H1 (cell line): ENCODE measurements at regions not wholly inside any gene's neighbourhood (a gene's known extent, or its start where the extent isn't known, plus 50 kb on each side); places are given as distances from the start of the nearest gene placed in this dataset.
A peak's percentile ranks its signal among the peaks of the same experiment; 100 is the strongest.

Experiments used
- CTCF ChIA-PET: fragments of 300-600 bp; sonication (Branson Sonifier 250); formaldehyde crosslinking; loops from one replicate; lab custom pipeline; 2021; ENCODE audit not compliant: partially characterized antibody; lab: Charles Lee
- POLR2A ChIA-PET: fragments of 300-600 bp; sonication (Branson Sonifier 250); formaldehyde crosslinking; loops from one replicate; lab custom pipeline; 2021; ENCODE audit warnings: inconsistent platforms; ENCODE audit not compliant: partially characterized antibody; lab: Charles Lee
- DNase-seq, 2 experiments: peaks; one replicate each; pipeline versions ENCODE4 v3.0.0 to v3.0.0-alpha.2; 2010 to 2022; ENCODE audit warnings: low spot score in 2 of 2, low read depth in 1 of 2, mixed read lengths in 1 of 2
- FAIRE-seq: peaks from 2 replicates; lab custom pipeline; 2011; peaks lifted over from hg19 to GRCh38; lab: Jason Lieb, UNC
- H2AFZ ChIP-seq: 2 replicates; pipeline ENCODE4 v1.8.1; 2012; ENCODE audit warnings: low read length, inconsistent platforms
- H2AK5ac ChIP-seq: 2 replicates; pipeline ENCODE4 v1.6.1; 2013; ENCODE audit warnings: low read depth, low read length
- H2BK120ac ChIP-seq: replicated peaks from 2 replicates; pipeline ENCODE3; 2013; ENCODE audit warnings: low read depth, low read length, inconsistent platforms
- H2BK12ac ChIP-seq: 2 replicates; pipeline ENCODE4 v1.6.1; 2013; ENCODE audit warnings: low read depth, low read length
- H2BK15ac ChIP-seq: 2 replicates; pipeline ENCODE4 v1.6.1; 2013; ENCODE audit warnings: low read length
- H2BK20ac ChIP-seq: 2 replicates; pipeline ENCODE4 v1.6.1; 2013; ENCODE audit warnings: low read length
- H2BK5ac ChIP-seq: 2 replicates; pipeline ENCODE4 v1.6.1; 2013; ENCODE audit warnings: low read depth, low read length
- H3K14ac ChIP-seq: 2 replicates; pipeline ENCODE4 v1.6.1; 2013; ENCODE audit warnings: inconsistent platforms; ENCODE audit not compliant: insufficient read length
- H3K18ac ChIP-seq: 2 replicates; pipeline ENCODE4 v1.6.1; 2013; ENCODE audit warnings: low read length; ENCODE audit errors: extremely low read depth
- H3K23ac ChIP-seq: 2 replicates; pipeline ENCODE4 v1.6.1; 2013; ENCODE audit warnings: inconsistent platforms; ENCODE audit not compliant: insufficient read length
- H3K23me2 ChIP-seq: 2 replicates; pipeline ENCODE4 v1.6.1; 2013; ENCODE audit warnings: low read depth, low read length
- H3K27ac ChIP-seq: 2 replicates; pipeline ENCODE4 v1.6.1; 2011; ENCODE audit warnings: low read depth, low read length, inconsistent platforms
- H3K27me3 ChIP-seq, 4 experiments: replicated peaks in 1 of 4; 1 replicate in 1 of 4; 2 replicates in 3 of 4; pipeline versions ENCODE4 v1.6.1 to v1.8.1; 2011 to 2013; ENCODE audit warnings: low read length in 3 of 4, mild to moderate bottlenecking in 3 of 4, inconsistent platforms in 2 of 4, mixed read lengths in 2 of 4, moderate library complexity in 1 of 4; ENCODE audit not compliant: control insufficient read depth in 3 of 4, insufficient read depth in 3 of 4; ENCODE audit errors: extremely low read depth in 1 of 4
- H3K36me3 ChIP-seq, 4 experiments: 2 replicates each; pipeline versions ENCODE4 v1.6.1 to v1.8.1; 2011 to 2013; ENCODE audit warnings: mild to moderate bottlenecking in 4 of 4, low read length in 3 of 4, moderate library complexity in 2 of 4, control low read depth in 1 of 4, inconsistent platforms in 1 of 4; ENCODE audit not compliant: insufficient read depth in 4 of 4, control insufficient read depth in 2 of 4
- H3K4ac ChIP-seq: replicated peaks from 2 replicates; pipeline ENCODE3; 2013; ENCODE audit warnings: low read length, low read depth, mixed read lengths, inconsistent platforms; ENCODE audit not compliant: insufficient read length
- H3K4me1 ChIP-seq, 4 experiments: replicated peaks in 1 of 4; 1 replicate in 1 of 4; 2 replicates in 3 of 4; pipeline versions ENCODE4 v1.6.1 to v1.8.1; 2011 to 2013; ENCODE audit warnings: low read length in 3 of 4, inconsistent platforms in 2 of 4, mixed read lengths in 1 of 4; ENCODE audit not compliant: insufficient read depth in 4 of 4, control insufficient read depth in 3 of 4
- H3K4me2 ChIP-seq, 2 experiments: 2 replicates each; pipeline versions ENCODE4 v1.6.1 to v1.8.1; 2011 to 2013; ENCODE audit warnings: low read depth in 2 of 2, low read length in 2 of 2, control low read depth in 1 of 2, inconsistent platforms in 1 of 2, mild to moderate bottlenecking in 1 of 2; ENCODE audit not compliant: insufficient read depth in 1 of 2
- H3K4me3 ChIP-seq, 4 experiments: fragments of 200-600, 300-600 bp in 1 of 4; sonication (generic), shearing (Covaris generic), sonication (Bioruptor Twin) in 1 of 4; 2 replicates each; pipeline versions ENCODE4 v1.5.1 to v1.8.1; 2011 to 2016; ENCODE audit warnings: low read length in 4 of 4, low read depth in 3 of 4, control low read depth in 2 of 4, inconsistent platforms in 2 of 4, mild to moderate bottlenecking in 2 of 4, mixed read lengths in 1 of 4, moderate library complexity in 1 of 4; ENCODE audit not compliant: insufficient read depth in 2 of 4; ENCODE audit errors: extremely low read depth in 1 of 4
- H3K56ac ChIP-seq: replicated peaks from 2 replicates; pipeline ENCODE3; 2013; ENCODE audit warnings: low read depth, mild to moderate bottlenecking, mixed read lengths, low read length, inconsistent platforms; ENCODE audit not compliant: insufficient read length
- H3K79me1 ChIP-seq: 2 replicates; pipeline ENCODE4 v1.6.1; 2013; ENCODE audit warnings: low read depth, low read length, control low read depth
- H3K79me2 ChIP-seq, 2 experiments: 2 replicates each; pipeline versions ENCODE4 v1.6.1 to v1.8.1; 2012 to 2013; ENCODE audit warnings: low read length in 2 of 2, mild to moderate bottlenecking in 2 of 2, inconsistent platforms in 1 of 2; ENCODE audit not compliant: insufficient read depth in 2 of 2, control insufficient read depth in 1 of 2
- H3K9ac ChIP-seq, 4 experiments: replicated peaks in 1 of 4; 1 replicate in 1 of 4; 2 replicates in 3 of 4; pipeline versions ENCODE4 v1.6.1 to v1.8.1; 2011 to 2013; ENCODE audit warnings: low read depth in 3 of 4, low read length in 3 of 4, control low read depth in 2 of 4, mild to moderate bottlenecking in 2 of 4, moderate library complexity in 2 of 4, inconsistent platforms in 1 of 4; ENCODE audit errors: extremely low read depth in 1 of 4
- H3K9me3 ChIP-seq, 2 experiments: 2 replicates each; pipeline versions ENCODE4 v1.6.1 to v1.8.1; 2012 to 2013; ENCODE audit warnings: mild to moderate bottlenecking in 2 of 2, moderate library complexity in 2 of 2, control low read depth in 1 of 2, inconsistent platforms in 1 of 2, low read depth in 1 of 2, low read length in 1 of 2, mixed read lengths in 1 of 2; ENCODE audit not compliant: insufficient read depth in 2 of 2
- H4K20me1 ChIP-seq, 2 experiments: replicated peaks in 1 of 2; 2 replicates each; pipeline versions ENCODE3 to v1.8.1; 2011 to 2013; ENCODE audit warnings: inconsistent platforms in 2 of 2, low read length in 2 of 2, mild to moderate bottlenecking in 1 of 2; ENCODE audit not compliant: insufficient read depth in 2 of 2, control insufficient read depth in 1 of 2
- H4K5ac ChIP-seq: 2 replicates; pipeline ENCODE4 v1.6.1; 2013; ENCODE audit warnings: low read length, low read depth, mixed read lengths, inconsistent platforms; ENCODE audit not compliant: insufficient read length
- H4K8ac ChIP-seq: 2 replicates; pipeline ENCODE4 v1.8.0; 2013; ENCODE audit warnings: mild to moderate bottlenecking, moderate library complexity, low read length, inconsistent platforms; ENCODE audit not compliant: insufficient read depth; ENCODE audit errors: extremely low read depth
- H4K91ac ChIP-seq: replicated peaks from 2 replicates; pipeline ENCODE3; 2013; ENCODE audit warnings: low read length, mixed read lengths, inconsistent platforms; ENCODE audit not compliant: insufficient read length
- CTCF ChIP-seq, 3 experiments: IDR thresholded peaks; 1 replicate in 2 of 3; 2 replicates in 1 of 3; pipeline versions ENCODE4 v1.5.1 to v1.6.1; 2011; ENCODE audit warnings: low read length in 3 of 3, mild to moderate bottlenecking in 3 of 3, inconsistent platforms in 2 of 3, low read depth in 1 of 3, moderate library complexity in 1 of 3; ENCODE audit not compliant: insufficient read depth in 1 of 3; ENCODE audit errors: control extremely low read depth in 1 of 3
- KDM1A ChIP-seq: fragments of 200-600, 300-600 bp; sonication (generic); IDR thresholded peaks from 2 replicates; pipeline ENCODE4 v1.7.1; 2016; ENCODE audit warnings: mild to moderate bottlenecking, low read length, borderline replicate concordance
- KDM4A ChIP-seq: IDR thresholded peaks from one replicate; pipeline ENCODE4 v1.7.1; 2012; ENCODE audit warnings: low read depth, mild to moderate bottlenecking, moderate library complexity, low read length, inconsistent platforms; ENCODE audit not compliant: severe bottlenecking
- SP4 ChIP-seq: IDR thresholded peaks from 2 replicates; pipeline ENCODE4 v1.6.1; 2012; ENCODE audit warnings: low read length, inconsistent platforms
- TEAD4 ChIP-seq: IDR thresholded peaks from 2 replicates; pipeline ENCODE4 v1.6.1; 2012; ENCODE audit warnings: low read depth, low read length, inconsistent platforms, mixed read lengths
- YY1 ChIP-seq: IDR thresholded peaks from 2 replicates; pipeline ENCODE4 v1.6.1; 2011; ENCODE audit warnings: low read depth, mild to moderate bottlenecking, low read length
- WGBS, 2 experiments: shearing (Covaris generic) in 1 of 2; methylation state at CpG; one replicate each; pipeline versions ENCODE4 v1.1.6 to v1.1.7; 2013 to 2015; ENCODE audit warnings: low lambda C conversion rate in 2 of 2, mixed read lengths in 2 of 2, inconsistent platforms in 1 of 2, low coverage in 1 of 2, missing lambda C conversion rate in 1 of 2; ENCODE audit not compliant: insufficient replicate concordance in 2 of 2, insufficient coverage in 1 of 2, insufficient read length in 1 of 2; ENCODE audit errors: extremely low coverage in 1 of 2, missing lambda C conversion rate in 1 of 2; 5-methylcytosine and 5-hydroxymethylcytosine counted together

GRCh38 chr16:87223656-87224248 lies 93.4 kb downstream of the C16orf95 start:
- Histone ChIP-seq H3K4me1 (peaks cover 0 to 4% (median 0%) of the 10 kb centered on the region in 4 experiments; a peak in 1 of 7 replicates), H2BK120ac (no peak overlapping the region)
- no peak for FAIRE-seq

More at GRCh38 chr16:87223656-87224248, 93.4 kb downstream of the C16orf95 start:
- no peak overlapping the region for H2BK5ac ChIP-seq
- no peak overlapping the region for H2BK12ac ChIP-seq
- H3K79me2 ChIP-seq: no peaks in the 10 kb centered on the region
- H3K27me3 ChIP-seq: no peaks in the 10 kb centered on the region
- no peaks in the 10 kb centered on the region for H3K36me3 ChIP-seq
- no peak overlapping the region for H2AK5ac ChIP-seq
- no peak overlapping the region for H3K4ac ChIP-seq
- H3K14ac ChIP-seq: no peak overlapping the region
- H2AFZ ChIP-seq: no peak overlapping the region
- no peak overlapping the region for H2BK20ac ChIP-seq
- whole genome bisulfite sequencing, 2 experiments: 92% methylated on average over 3 of the region's 3 CpGs; no CpG with 5 or more reads in 1 of the 2 experiments
- no peak overlapping the region for H4K5ac ChIP-seq
- H4K8ac ChIP-seq: no peak overlapping the region
- peaks cover 15% of the 10 kb centered on the region for H3K23me2 ChIP-seq
- H3K56ac ChIP-seq: no peak overlapping the region
- no peak overlapping the region for H3K27ac ChIP-seq
- no peak overlapping the region for H3K18ac ChIP-seq
- no peaks in the 10 kb centered on the region for H3K79me1 ChIP-seq
- DNase-seq: no peak
- TF ChIP-seq CTCF (IDR thresholded peaks at IDR 0.05; ENCODE audit: control extremely low read depth in 1 of 3, insufficient read depth in 1 of 3, low read depth in 1 of 3, low read length in 3 of 3) (no peak), KDM4A (no peak), SP4 (no peak), TEAD4 (no peak), KDM1A (peak; percentile 69; the same call in 1 of the 2 replicates), YY1 (no peak)
- TF ChIP-seq, all 59 proteins: peak for 1
- no peak overlapping the region for H4K91ac ChIP-seq
- H3K9ac ChIP-seq: no peak overlapping the region
- no peak overlapping the region for H2BK15ac ChIP-seq
- H4K20me1 ChIP-seq: peaks cover 0 to 7% of the 10 kb centered on the region in 2 experiments
- ChIA-PET POLR2A (no interaction called here), CTCF (interaction anchor here (0.7 to 1.5 kb wide), 3 partner anchors 10 to 334 kb away, joined by 3 to 4 read pairs (median 3); no protein-coding TSS in a partner anchor)
- H3K23ac ChIP-seq: no peak overlapping the region
- no peak overlapping the region for H3K4me3 ChIP-seq
- H3K4me2 ChIP-seq: no peak overlapping the region
- no peaks in the 10 kb centered on the region; a peak in 1 of 4 replicates for H3K9me3 ChIP-seq
